NCI-H1417 treated with DMSO at 0.1 percent for 48 hours (cell line): ENCODE measurements at regions not wholly inside any gene's neighbourhood (a gene's known extent, or its start where the extent isn't known, plus 50 kb on each side); places are given as distances from the start of the nearest gene placed in this dataset.
"Not testable (repeated sequence)": the region's sequence is repeated elsewhere in the genome, so short reads cannot be mapped to it uniquely, and the experiment has no call there.

ENCODE experiments used
- DNase-seq: peaks from one replicate; lab custom pipeline; 2025; lab: John Stamatoyannopoulos, UW

DNA sequence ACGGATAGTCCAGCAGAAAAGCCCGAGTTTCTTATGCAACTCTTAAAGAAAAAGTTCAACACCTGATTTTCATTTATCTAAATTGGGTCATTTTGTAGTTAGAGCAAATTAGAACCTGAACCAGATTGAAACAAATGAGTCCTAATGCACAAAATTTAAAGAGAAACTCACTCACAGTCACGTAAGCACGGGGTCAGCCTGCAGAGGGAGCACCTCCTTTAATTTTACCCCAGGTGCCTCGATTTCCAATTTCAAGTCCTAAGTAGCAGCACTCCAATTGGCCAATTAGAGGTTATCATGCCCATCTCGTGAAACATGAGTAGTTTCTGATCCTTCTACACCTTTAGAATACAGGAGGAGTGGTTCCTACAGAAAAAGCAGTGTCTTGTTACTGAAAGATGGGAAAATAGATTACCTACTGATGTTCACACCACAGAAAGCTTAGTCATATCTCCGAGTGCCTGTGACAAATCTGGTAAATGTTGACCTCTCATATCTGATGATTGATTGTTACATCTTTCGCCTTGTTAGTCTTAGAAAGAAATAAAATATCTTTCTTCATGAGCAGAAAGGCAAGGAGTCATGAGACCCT is 1929.8 kb upstream of the LRRTM1 start:
- DNase-seq = no peak

DNA sequence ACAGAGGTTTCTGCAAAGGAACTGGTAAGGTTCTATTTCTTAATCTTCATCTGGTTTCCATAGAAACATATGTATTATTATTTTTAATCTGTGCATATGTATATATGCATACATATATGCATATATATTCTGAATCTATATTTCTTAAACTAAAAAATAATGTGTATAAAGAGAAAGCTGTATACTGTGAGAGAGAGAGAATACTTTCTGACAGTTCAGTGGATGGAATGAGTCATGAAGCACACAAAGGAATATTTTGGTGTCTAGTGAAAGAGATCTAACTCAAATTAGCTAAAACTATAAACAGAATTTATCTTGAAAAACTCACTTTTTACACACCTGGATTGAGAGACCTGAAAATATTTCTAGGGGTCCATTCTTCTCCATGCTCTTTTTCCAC is 1929.3 kb upstream of the LRRTM1 start:
- no peak for DNase-seq

DNA sequence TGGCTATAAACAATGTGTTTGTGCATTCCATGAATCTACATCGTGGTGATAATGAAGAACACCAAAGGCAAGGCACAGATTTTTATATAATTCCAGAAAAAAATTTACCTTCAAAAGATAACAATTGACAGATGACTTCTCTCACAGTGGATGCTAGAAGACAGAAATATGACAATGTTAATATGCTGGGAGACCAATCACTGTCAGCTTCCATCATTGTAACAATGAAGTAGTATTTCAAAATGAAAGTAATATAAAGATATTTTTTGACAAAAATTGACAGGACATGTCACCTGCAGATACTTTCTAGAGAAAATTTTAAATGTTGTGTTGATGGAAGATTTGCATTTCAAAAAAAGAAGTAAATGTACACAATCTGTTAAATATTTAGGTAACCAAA is 1925.9 kb upstream of the LRRTM1 start:
- no peak for DNase-seq

DNA sequence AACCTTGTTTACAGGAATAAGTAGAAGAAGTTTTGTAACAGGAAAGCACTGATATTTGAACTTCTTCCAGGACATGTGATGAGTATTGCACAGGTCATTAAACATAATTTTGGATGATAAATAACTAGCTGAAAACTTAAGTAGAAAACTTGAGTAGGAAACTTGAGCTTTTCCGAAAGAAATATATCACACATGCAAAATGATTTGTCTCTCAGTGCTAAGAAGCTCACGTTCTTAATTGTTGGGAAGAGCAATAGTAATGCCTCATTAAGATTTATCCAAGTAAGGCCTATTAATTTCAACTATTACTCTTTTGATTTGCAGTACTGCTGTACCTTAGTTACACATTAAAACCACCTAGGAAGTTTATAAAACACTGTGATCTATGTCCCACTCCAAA is 1921.9 kb upstream of the LRRTM1 start:
- DNase-seq = no peak

DNA sequence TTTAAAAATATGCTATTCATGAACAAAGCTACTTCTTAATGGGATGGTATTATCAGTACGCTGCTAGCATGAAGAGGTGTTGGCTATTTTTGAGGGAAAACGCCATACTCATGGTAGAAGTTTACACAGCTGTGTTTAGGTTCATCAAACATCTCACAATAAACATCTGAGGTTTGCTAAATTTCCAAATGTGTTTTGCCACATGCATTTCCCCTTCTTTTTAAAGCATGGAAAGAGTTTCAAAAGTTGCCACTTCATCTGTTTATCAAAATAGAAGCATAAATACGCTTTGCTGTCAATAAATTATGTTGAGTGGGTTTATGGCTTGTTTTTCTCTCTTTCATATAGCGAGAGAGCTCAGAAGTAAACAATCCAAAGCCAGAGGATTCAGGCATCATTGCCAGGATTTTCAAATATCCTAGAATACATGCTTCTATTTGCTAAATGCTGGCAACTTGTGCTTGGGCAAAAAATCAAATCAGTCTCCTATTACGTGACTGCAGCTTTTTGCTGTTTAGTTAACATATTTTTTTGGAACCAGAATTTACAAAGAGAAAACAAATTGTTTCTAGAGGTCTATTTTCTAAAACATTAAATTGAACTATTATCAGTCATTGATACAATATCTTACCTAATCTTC is 1919.9 kb upstream of the LRRTM1 start:
- DNase-seq = no peak

DNA sequence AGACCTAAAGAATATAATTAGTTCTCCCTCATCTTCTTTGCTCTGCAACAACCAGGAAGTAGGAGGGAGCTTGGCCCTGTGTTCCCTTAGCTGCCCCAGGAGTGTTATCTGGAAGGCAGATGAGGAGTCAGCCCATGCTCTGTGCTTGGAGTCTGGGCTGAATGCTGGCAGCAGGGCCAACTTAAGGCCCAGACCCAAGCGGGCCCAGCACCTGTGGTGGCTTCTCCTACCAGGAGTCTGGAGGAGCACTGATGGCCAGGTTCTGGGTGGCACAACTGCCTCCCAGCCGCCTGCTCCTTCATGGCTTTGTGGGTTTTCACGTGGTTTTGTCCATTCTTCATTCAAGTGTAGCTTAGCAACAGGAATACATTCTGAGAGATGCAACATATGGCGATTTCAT is 1910.7 kb upstream of the LRRTM1 start:
- no peak for DNase-seq

DNA sequence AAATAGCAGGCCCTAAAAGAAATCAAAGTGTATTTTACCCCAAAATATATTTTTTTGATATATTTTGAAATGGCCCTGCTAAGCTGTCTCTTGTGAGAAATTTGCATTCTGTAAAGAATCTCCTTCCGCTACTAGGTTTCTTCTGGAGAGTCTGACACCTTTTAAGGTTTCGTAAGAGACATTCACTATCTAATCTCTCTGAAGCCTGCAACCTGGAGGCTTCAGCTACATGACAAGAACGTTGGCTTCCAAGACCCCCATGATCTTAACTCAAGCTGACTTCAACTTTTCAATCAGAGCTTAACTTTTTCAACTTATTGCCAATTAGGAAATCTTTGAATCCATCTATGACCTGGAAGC is 1894.9 kb upstream of the LRRTM1 start:
- no peak for DNase-seq

DNA sequence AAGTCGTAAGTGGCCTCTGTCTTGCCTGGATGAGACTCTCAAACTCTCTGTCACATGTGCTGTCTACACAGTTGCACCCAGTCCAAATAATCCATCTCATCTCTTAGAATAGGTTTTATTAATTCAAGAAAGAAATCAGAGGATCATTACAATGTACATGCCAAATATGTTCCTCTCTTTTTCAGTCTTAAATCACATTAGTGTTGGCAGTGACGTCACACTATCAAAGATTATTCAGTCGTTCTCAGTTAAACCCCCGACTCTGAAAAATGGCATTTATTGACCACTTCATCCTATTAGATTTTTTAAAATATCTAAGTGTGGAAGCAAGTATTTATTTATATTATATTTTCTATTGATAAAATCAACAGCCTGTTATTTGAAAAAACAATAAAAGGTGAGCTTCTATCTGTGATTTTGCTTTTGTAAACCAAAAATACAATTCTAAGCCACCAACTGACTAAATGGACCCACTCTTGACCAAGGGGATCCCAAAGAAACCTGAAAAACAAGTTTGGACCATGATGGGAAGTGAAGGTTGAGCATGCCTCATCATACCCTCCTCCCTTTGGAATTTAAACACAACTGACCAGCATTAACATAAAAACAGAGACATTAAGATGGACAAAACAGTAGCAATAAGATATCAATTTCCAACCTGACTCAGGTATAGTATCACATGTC is 1894.4 kb upstream of the LRRTM1 start:
- no peak for DNase-seq

DNA sequence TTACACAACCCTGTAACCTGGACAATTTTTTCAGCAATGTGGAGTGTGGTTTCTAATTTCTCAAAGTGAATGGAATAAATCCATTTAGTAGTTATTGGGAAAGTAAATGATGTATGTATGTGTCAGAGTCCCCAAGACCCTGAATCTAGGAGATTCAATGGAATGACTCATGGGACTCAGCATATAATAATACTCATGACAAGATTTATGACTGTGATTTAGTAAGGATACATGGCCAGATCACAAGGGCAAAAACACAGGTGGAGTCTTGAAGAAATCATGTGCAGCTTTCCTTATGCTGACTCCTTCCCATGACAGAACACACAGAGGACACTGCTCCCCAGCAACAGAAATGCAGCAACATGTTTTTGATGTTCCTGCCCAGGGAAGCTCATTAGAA is 1877.7 kb upstream of the LRRTM1 start:
- no peak for DNase-seq

DNA sequence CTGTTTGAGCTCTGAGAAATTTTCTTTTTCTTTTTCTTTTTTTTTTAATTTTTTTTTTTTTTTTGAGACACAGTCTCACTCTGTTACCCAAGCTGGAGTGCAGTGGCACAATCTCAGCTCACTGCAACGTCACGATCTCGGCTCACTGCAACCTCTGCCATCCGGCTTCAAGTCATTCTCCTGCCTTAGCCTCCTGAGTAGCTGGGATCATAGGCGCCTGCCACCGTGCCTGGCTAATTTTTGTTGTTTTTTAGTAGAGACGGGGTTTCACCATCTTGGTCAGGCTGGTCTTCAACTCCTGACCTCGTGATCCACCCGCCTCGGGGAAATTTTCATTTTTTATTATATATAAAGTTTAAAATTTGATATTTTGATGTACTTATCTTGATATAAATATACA is 1870.7 kb upstream of the LRRTM1 start:
- not testable (repeated sequence) for DNase-seq

DNA sequence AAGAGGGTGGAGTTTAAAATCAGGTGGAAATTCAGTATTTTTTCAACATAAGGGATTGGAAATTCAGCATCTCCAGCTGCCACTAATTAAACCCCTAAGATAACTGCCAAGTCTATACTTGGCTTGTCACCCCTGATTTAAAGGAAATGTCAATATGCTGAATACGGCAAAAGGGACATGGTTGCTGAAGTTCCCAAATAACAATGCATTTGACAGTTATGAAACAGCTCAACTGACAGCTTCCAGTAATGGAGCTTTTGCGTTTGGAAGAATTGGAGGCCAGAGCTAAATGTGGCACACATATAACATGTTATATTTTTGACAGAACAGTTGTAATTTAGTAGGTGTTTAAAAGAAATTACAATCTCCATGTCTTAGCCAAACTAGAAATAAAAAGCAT is 1867.9 kb upstream of the LRRTM1 start:
- DNase-seq = no peak

DNA sequence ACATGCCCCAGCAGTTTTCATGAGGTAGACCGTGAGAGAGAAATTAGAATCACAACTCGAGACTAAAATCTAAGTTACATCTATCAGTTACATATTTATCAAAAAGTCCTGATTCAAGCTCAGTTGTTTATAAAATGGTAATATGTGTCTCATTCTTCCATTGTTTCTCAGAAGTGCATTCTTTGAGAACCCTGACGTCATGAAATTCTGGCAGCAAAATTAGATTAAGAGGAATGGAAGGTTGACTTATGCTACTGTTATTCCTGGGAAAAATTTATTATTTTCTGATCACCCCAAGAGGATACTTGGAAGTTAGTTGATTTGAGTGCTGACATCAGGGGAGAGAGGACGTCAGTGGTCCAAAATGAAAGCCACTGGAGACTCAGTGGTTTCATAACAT is 1864.8 kb upstream of the LRRTM1 start:
- DNase-seq = no peak

DNA sequence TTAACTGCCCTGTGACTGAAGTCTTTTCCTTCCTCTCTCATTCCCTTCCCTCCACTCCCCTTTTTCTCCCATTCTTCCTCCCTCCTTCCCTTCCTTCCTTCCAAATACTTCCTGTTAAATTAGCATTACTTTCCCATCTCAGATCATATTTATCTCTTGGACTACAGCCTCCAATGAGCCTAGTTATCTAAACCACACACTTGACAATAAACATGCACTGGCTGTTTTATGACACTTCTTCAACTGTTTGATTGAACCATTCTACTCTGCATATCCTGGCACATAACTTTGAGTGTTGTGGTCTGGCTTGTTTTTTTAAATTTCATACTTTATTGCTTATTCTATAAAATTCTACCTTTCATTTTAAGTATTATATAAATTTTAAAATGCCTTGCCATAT is 1860.8 kb upstream of the LRRTM1 start:
- no peak for DNase-seq

DNA sequence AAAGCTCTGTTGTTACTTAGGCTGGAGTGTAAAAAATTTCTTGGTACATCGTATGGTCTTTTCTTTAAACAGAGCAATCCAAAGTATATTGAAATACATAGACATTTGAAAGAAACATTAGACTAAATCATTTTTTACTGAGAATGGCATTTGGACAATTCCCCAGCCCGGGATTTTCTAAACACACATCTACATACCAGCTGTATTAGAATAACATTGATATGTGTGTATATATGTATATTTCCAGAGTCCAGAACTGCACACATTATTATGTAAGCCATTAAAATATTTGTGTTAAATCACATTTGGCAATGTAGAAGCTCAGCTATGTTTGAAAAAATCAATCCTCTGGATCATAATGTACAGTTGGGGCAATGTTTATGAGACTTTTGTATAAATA is 1853.6 kb upstream of the LRRTM1 start:
- DNase-seq = no peak

DNA sequence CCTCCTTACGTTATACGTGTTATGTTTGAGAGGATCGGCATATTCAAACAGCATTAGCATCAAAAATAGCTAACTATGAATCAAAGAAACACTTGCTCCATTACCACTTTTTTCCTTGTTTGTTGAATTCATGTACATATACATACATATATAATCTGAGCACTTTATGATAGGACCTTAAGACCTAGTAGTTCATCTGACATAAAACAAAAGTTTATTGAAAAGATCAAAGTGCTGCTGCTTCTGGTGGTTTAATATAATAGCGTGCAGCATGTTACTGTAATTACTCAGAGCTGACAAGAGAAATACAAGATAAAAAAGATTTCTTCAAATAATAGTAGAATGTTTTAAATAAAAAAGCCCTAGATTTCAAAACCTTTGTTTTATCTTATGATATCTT is 1850.9 kb upstream of the LRRTM1 start:
- DNase-seq = no peak

DNA sequence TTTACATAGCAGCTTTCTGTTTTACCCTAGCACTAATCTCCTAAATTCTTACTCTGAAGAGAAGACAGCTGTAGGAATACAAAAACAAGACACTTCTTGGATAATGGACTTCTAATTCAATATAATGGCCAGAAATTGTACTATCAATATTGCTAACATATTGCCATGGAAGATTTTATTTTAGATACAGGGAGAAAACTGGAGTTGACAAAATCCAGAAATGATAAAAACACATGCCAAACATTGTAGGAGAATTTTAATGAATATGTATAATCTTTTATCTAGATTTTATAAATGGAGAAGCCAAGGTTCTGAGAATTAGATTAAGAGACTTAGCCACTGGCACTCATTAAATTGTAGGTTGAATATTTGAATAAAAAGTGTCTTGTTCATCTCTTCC is 1838.8 kb upstream of the LRRTM1 start:
- DNase-seq = no peak

DNA sequence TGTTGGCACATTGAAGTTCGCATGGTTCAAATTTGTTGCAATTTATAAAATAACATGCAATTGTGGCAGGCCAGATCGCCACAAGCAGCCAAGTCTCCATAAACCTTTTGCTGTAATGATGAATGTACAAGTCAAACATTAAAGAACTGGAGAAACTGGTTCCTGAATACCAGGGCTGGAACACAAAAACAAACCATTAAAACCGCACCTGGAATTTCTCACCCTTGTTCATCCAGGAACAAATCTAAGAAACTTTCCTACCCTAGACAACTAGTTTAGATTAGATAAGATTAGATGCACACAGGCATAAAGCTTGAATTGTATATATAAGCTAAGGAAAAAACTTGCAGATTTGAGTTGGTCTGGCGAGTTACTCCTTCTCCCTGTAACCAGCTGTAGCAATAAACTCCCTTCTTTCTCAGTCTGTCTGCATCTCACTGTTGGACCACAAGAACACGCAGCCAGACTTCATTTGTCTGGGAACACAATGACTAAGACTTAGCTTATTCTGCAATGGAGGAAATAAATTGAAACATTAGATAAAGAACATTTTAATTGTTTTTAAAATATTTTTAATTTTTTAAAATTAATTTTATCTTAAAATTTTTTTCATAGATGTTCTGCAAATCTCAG is 1835.5 kb upstream of the LRRTM1 start:
- DNase-seq = no peak

DNA sequence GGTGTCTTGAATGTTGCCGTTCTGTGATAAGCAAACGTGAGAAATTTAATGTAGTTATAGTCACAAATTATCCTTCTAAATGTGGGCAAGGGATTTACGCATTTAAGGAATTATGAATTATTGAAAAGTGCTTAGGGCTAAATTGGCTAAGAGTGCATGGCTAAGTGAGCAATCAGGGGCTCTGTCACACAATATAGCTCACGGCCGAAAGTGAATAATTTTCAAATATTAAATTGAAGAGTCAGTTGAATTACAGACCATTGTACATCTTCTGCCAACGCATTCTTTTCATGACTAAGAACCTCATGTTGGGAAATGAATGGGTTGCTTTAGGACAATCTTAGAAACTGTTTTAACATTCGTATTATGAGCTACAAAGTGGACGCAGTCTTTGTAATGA is 1832.9 kb upstream of the LRRTM1 start:
- no peak for DNase-seq

DNA sequence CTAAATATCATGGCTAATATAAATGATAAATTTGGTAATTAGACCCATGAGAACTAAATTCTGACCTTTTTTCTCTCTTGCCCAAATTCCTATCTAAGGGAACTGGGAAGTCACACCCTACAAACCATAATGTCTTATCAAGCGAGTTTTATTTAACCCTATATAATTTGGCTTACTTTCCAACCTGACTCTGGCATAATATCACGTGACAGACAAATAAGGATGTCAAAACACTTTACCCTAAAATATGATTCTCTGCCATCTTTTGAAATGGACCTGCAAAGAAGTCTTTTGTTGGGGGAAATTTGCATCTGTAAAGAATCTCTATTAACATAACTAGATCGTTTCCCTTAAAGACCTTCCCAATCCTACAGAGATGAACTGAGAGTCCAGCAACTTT is 1823.5 kb upstream of the LRRTM1 start:
- no peak for DNase-seq

DNA sequence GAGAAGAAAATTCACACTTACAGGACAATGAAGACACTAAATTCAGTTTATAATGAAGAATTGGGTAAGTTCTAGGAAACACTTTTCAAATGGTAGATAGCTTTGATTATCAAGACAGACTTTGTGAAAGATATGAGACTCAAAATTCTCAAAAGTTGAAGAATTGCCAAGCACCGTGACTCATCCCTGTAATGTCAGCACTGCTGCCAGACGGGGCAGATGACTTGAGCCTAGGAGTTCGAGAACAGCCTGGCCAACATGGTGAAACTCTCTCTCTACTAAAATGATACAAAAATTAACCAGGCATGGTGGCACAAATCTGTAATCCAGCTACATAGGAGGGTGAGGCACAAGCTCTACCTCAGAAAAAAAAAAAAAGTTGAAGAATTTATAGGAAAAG is 1820.1 kb upstream of the LRRTM1 start:
- no peak for DNase-seq

DNA sequence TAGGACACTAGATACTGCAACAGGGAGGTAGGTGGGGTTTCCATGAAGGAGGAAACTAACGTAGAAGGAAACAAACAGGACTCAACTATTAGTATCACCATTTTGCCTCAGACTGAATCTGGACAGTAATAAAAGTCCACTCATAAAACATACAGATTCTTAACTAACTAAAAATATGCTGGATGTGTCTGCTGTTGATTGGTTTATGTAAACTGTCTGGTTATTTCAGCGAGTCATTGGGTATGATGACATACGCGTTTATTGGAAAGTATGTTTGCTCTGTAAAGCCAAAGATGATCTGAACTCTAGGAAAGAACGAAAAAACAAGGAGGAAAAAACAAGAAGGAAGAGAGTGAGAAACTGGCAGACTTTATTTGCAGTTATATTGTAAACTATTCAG is 1816.1 kb upstream of the LRRTM1 start:
- DNase-seq = no peak

DNA sequence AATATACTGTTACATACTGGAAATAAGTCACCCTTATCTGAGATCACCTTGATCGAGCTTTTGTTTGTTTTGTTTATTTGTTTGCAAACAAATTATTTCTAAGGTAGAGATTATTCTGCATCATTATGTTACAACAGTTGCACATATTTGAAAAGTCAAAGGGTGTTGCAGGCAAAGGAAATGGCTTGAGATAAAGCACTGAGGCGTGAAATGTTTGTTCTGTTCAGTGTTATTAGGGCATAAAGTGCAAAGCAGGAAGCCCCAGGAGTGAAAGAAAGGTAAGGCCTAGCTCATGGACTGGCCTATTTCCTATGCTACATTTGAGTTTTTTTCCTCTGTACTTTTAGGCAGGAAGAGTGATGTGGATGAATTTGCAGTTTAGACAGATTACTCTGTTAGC is 1815.6 kb upstream of the LRRTM1 start:
- peak; percentile 1 for DNase-seq

DNA sequence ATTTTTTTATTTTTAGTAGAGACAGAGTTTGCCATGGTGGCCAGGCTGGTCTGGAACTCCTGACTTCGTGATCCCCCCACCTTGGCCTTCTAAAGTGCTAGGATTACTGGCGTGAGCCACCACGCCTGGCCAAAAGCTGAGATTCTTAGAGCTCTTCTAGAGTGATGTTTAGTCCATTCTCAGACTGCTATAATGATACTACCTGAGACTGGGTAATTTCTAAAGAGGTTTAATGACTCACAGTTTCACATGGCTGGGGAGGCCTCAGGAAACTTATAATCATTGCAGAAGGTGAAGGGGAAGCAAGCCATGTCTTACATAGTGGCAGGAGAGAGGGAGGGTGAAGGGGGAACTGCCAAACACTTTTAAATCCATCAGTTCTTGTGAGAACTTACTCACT is 1804.9 kb upstream of the LRRTM1 start:
- DNase-seq = no peak

DNA sequence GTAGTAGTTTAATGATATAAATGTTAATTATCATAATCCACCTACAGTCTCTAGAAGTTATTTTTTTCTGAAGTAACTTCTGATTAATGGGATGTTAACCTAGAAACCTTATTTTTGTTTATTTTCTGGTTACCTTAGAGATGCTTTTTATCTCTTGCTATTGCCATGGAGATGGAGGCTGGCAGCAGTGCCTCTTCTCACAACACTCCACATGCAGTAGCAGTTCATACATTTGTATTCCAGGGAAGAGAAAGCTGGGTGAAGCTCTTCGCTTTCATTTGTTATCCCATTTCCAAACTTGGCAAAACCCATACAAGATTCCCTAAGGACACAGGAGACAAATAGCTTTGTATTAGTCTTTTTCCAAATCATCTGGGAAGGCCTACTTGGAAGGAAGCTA is 1794.1 kb upstream of the LRRTM1 start:
- DNase-seq = no peak
